GM12872 (cell line): ENCODE measurements at regions not wholly inside any gene's neighbourhood (a gene's known extent, or its start where the extent isn't known, plus 50 kb on each side); places are given as distances from the start of the nearest gene placed in this dataset.

Source experiments
- TF ChIP-seq, protein P1 (sequence below): IDR thresholded peaks from 3 replicates; pipeline ENCODE4 v1.5.1; 2011; ENCODE audit warnings: low read depth, mild to moderate bottlenecking, low read length, moderate library complexity; ENCODE audit not compliant: insufficient read depth

DNA sequence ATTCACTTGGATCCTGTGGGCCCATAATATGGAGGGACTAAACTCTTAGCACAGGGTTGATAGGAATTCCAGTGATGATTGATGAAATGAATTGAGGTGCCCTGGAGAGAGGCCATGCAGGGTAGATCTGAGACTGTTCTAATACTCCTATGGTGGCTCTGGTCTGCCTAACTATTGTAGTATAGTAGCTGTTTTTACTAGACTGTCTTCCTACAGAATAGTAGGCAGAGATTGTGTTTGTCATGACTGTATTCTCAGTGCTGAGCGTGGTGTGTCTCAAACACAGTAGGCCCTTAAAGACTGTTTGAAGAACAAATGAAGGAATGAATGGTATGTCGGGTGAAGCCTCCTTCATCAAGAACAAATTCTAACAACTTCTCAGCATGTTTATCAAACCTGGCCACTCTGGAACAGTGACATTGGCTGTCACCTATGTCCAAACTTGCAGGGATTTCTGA lies 107.0 kb upstream of the SESN3 start:
- TF ChIP-seq, protein P1, sequence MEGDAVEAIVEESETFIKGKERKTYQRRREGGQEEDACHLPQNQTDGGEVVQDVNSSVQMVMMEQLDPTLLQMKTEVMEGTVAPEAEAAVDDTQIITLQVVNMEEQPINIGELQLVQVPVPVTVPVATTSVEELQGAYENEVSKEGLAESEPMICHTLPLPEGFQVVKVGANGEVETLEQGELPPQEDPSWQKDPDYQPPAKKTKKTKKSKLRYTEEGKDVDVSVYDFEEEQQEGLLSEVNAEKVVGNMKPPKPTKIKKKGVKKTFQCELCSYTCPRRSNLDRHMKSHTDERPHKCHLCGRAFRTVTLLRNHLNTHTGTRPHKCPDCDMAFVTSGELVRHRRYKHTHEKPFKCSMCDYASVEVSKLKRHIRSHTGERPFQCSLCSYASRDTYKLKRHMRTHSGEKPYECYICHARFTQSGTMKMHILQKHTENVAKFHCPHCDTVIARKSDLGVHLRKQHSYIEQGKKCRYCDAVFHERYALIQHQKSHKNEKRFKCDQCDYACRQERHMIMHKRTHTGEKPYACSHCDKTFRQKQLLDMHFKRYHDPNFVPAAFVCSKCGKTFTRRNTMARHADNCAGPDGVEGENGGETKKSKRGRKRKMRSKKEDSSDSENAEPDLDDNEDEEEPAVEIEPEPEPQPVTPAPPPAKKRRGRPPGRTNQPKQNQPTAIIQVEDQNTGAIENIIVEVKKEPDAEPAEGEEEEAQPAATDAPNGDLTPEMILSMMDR: no peak

DNA sequence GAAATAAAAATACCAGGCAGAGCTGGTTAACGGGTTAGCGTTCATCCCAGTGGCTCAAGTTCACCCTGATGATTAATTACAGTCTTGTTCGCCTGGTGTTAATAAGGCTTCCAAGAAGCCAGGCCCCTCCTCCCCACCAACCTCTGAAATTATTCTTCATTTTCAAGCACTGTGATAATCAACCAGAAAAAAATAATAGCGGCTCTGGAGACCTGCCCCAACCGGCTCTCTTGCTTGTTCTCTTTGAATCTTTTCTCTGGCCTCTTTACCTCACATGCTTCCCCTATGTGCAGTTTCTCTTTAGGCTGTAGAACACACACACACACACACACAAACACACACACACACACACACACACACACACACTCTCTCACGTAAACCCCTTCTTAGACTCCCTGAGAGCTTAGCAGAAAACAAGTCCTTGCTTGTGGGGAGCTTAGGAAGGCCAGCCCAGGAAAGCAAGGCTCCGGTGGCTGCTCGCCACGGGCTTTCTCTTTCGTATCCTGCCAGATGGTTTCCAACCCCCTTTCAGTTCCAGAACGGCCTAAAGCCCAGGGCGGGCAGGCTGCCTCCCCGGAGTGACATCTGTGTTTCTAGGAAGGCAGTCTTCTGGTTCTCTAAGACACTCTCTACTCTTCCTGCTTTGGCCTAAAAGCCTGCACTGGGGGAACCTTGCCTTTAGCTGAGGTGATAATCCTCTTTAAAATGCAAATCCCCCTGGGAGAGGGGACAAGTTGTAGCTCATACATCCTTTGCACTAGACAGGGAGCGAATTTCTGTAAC lies 106.4 kb upstream of the SESN3 start:
- TF ChIP-seq, protein P1: no peak

DNA sequence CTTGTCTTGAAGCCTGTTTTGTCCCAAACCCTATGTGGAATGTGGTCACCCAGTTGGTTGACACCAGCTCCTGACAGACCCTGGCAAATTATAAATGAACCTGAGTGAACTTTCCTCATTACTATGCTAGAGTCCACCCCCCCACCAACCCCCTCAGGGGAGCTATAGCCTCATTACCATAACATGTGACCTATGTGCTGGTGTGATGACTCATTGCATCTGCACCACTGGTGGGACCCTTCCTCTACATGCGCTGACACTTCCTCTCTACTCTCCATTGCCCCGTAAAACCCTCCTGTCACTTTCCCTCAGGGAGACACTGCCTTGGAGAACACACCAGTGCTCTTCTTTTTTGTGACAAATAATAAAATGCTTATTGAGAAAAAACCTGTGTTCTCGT lies 105.0 kb upstream of the SESN3 start:
- TF ChIP-seq, protein P1: no peak

DNA sequence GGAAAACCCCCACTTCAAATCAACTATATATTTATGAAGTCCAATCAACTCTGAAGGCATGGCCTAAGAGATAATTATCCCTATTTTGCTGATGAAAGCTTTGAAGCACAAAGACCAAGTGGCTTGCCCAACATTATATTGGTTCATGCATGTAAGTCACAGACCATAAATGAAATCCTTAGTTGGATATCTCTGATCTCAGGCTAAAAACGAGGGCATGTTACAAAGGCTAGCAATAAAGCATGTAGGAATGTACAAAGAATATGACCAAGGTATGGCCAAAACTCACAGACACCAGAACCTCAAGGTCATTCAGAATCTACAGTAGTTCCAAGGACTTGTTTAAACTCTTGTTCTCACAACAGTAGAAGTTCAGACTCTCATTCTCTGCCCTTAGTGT lies 100.2 kb upstream of the SESN3 start:
- TF ChIP-seq, protein P1: no peak

DNA sequence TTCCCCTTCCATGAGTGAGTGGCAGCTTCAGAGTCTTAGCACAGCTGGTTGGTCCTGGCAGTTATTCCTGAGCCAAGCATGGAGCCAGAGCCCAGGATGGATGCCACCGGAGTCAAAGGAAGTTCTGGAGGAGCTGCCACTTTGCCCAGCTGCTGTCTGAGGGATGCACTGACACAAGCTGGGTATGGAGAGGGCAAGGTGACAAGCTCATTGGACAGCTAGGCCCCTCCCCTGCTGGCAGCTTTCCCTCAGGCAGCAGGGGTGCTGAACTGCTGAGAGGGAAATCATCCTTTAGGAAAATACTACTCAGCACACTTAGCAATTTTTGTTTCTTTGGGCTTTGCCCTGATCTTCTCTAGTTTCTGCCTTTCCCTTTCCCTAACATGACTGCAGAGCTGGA lies 99.3 kb upstream of the SESN3 start:
- TF ChIP-seq, protein P1: no peak

DNA sequence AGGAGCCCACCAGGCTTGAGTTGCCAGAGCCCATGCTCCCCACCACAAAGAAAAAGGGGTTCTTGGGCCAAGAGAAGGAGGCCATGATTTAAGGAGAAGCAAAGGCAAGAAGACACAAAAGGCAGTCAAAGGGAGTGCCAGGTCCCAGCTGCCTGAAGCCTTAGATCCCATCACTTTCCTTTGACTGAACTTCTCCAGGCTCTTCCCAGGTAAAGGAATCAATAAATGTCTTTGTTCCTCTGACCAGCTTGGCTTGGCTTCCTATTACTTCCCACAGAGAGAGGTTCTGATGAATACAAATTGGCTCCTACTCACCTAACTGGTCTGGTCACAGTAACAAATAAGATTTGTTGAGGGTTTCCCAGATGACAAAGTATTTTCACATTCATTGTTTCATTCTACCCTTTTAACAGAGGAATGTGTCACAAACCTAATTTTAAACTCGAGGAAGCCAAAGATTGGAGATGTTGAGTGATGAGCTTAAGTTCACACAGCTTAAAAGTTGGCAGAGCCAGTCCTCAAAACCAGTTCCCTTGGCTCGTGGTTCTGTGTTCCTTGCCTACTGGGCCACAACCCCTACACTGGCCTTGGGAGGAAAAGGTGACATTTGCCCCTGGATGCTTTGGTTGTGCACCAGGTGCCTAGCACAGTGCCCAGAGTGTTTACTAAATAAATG lies 96.4 kb upstream of the SESN3 start:
- TF ChIP-seq, protein P1: no peak

DNA sequence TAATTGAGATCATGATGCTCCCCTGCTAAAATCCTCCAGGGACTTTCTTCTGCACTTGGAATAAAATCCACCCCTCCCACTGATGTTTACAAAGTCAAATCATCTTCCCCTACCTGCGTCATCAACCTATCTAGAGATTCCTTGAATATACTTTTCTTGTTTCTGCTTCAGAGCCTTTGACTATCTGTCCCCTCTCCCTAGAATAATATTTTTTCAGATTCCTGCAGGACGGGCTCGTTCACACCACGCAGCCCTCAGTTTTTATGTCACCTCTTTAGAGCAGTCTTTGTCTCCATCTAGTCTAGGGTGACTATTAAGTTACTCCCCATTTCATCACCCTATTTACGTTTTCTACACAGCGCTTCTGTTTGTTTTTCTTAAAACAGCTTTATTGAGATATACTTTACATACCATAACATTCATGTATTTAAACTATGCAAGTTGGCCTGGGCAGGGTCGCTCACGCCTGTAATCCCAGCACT lies 94.8 kb upstream of the SESN3 start:
- TF ChIP-seq, protein P1: no peak
